Karpas-422 (cell line): ENCODE measurements at regions not wholly inside any gene's neighbourhood (a gene's known extent, or its start where the extent isn't known, plus 50 kb on each side); places are given as distances from the start of the nearest gene placed in this dataset.

Source experiments
- DNase-seq: peaks from one replicate; pipeline ENCODE4 v3.0.0-alpha.2; 2015
- H2AFZ ChIP-seq: fragments of 200-600 bp; sonication (generic); 2 replicates; pipeline ENCODE4 v1.6.1; 2014; ENCODE audit warnings: antibody characterized with exemption, low read length, mixed read lengths
- H3K27ac ChIP-seq: fragments of 200-600 bp; sonication (generic); 2 replicates; pipeline ENCODE4 v1.5.1; 2014; ENCODE audit warnings: mild to moderate bottlenecking, low read length, moderate library complexity
- H3K27me3 ChIP-seq: fragments of 200-600 bp; sonication (generic); 2 replicates; pipeline ENCODE4 v1.6.1; 2014; ENCODE audit warnings: low read length, mixed read lengths
- H3K36me3 ChIP-seq: fragments of 200-600 bp; sonication (generic); 2 replicates; pipeline ENCODE4 v1.6.1; 2014; ENCODE audit warnings: low read length, mixed read lengths; ENCODE audit not compliant: insufficient read depth
- H3K4me1 ChIP-seq: fragments of 200-600 bp; sonication (generic); 2 replicates; pipeline ENCODE4 v1.6.1; 2014; ENCODE audit warnings: mild to moderate bottlenecking, low read length, mixed read lengths
- H3K4me2 ChIP-seq: fragments of 200-600 bp; sonication (generic); 2 replicates; pipeline ENCODE4 v1.6.1; 2014; ENCODE audit warnings: low read length, low read depth, mild to moderate bottlenecking; ENCODE audit not compliant: poor library complexity, severe bottlenecking
- H3K4me3 ChIP-seq: fragments of 200-600 bp; sonication (generic); 2 replicates; pipeline ENCODE4 v1.5.1; 2014; ENCODE audit warnings: mild to moderate bottlenecking, antibody characterized with exemption, low read length, mixed read lengths
- H3K79me2 ChIP-seq: fragments of 200-600 bp; sonication (generic); 2 replicates; pipeline ENCODE4 v1.6.1; 2014; ENCODE audit warnings: mild to moderate bottlenecking, low read length, mixed read lengths
- H3K9ac ChIP-seq: fragments of 200-600 bp; sonication (generic); 2 replicates; pipeline ENCODE4 v1.6.0; 2014; ENCODE audit warnings: low read length
- H3K9me2 ChIP-seq: fragments of 200-600 bp; sonication (generic), shearing (Covaris generic); replicated peaks from 2 replicates; pipeline ENCODE4 v1.6.0; 2014; ENCODE audit warnings: mild to moderate bottlenecking, low read length, moderate library complexity; ENCODE audit not compliant: insufficient read depth
- H3K9me3 ChIP-seq: fragments of 300-700, 200-600 bp; sonication (generic); 2 replicates; pipeline ENCODE4 v1.6.1; 2014; ENCODE audit warnings: low read length, mixed read lengths
- H4K20me1 ChIP-seq: fragments of 200-600 bp; sonication (generic); 2 replicates; pipeline ENCODE4 v1.6.1; 2014; ENCODE audit warnings: mild to moderate bottlenecking, antibody characterized with exemption, low read length, low read depth; ENCODE audit not compliant: insufficient read depth

- Histone ChIP-seq H3K9ac (no peak overlapping the region), H3K36me3 (no peaks in the 10 kb centered on the region), H3K4me1 (no peaks in the 10 kb centered on the region), H3K27ac (no peak overlapping the region), H2AFZ (no peak overlapping the region), H3K4me2 (no peak overlapping the region), H3K9me3 (no peaks in the 10 kb centered on the region), H3K4me3 (no peak overlapping the region), H4K20me1 (no peaks in the 10 kb centered on the region), H3K79me2 (no peaks in the 10 kb centered on the region), H3K9me2 (no peaks in the 10 kb centered on the region), H3K27me3 (no peaks in the 10 kb centered on the region)
- no peak for DNase-seq
Measured at GRCh38 chr2:19669126-19669525, 232.7 kb downstream of the TTC32 start.

DNA sequence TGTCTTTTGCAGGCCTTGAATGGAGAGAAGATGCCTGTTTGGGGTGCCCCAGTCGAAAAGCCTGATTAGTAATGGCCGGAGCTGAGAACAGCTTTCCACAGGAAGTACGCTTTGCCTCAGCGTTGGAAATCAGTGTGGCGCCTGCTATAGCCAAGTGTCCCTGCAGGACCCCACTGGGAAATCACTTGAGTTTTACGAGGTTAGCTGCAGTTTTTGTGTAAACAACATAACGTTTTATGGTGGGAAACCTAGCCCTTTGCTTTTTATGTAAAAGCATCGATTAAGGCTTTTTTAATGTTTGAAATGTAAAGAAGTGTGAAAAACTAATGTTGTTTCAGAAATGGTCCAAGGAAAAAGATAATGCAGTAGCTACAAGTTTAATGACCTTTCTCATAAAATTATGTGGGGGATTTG is 234.2 kb downstream of the TTC32 start:
- Histone ChIP-seq H3K79me2 (no peaks in the 10 kb centered on the region), H3K4me2 (no peak overlapping the region), H3K4me1 (no peaks in the 10 kb centered on the region), H3K4me3 (no peak overlapping the region), H3K27me3 (no peaks in the 10 kb centered on the region), H3K36me3 (no peaks in the 10 kb centered on the region), H3K9me2 (no peaks in the 10 kb centered on the region), H3K27ac (no peak overlapping the region), H3K9me3 (no peaks in the 10 kb centered on the region), H2AFZ (no peak overlapping the region), H3K9ac (no peak overlapping the region), H4K20me1 (no peaks in the 10 kb centered on the region)
- no peak for DNase-seq

GRCh38 chr2:19667085-19667484 is 234.7 kb downstream of the TTC32 start:
- no peaks in the 10 kb centered on the region for H3K79me2 ChIP-seq
- no peak for DNase-seq
- no peaks in the 10 kb centered on the region for H3K27me3 ChIP-seq
- no peaks in the 10 kb centered on the region for H3K9me3 ChIP-seq
- no peak overlapping the region for H2AFZ ChIP-seq
- no peak overlapping the region for H3K4me3 ChIP-seq
- H4K20me1 ChIP-seq, result no peaks in the 10 kb centered on the region
- no peaks in the 10 kb centered on the region for H3K9me2 ChIP-seq
- no peak overlapping the region for H3K4me2 ChIP-seq
- H3K9ac ChIP-seq, result no peak overlapping the region
- H3K36me3 ChIP-seq, result no peaks in the 10 kb centered on the region
- H3K4me1 ChIP-seq, result no peaks in the 10 kb centered on the region
- H3K27ac ChIP-seq, result no peak overlapping the region

GRCh38 chr2:19664646-19665045 is 237.1 kb downstream of the TTC32 start:
- Histone ChIP-seq H3K9ac (no peak overlapping the region), H3K9me3 (no peaks in the 10 kb centered on the region), H3K27me3 (no peaks in the 10 kb centered on the region), H2AFZ (no peak overlapping the region), H3K4me1 (no peaks in the 10 kb centered on the region), H3K9me2 (no peaks in the 10 kb centered on the region), H4K20me1 (no peaks in the 10 kb centered on the region), H3K36me3 (no peaks in the 10 kb centered on the region), H3K27ac (no peak overlapping the region), H3K4me3 (no peak overlapping the region), H3K4me2 (no peak overlapping the region), H3K79me2 (no peaks in the 10 kb centered on the region)
- no peak for DNase-seq

DNA sequence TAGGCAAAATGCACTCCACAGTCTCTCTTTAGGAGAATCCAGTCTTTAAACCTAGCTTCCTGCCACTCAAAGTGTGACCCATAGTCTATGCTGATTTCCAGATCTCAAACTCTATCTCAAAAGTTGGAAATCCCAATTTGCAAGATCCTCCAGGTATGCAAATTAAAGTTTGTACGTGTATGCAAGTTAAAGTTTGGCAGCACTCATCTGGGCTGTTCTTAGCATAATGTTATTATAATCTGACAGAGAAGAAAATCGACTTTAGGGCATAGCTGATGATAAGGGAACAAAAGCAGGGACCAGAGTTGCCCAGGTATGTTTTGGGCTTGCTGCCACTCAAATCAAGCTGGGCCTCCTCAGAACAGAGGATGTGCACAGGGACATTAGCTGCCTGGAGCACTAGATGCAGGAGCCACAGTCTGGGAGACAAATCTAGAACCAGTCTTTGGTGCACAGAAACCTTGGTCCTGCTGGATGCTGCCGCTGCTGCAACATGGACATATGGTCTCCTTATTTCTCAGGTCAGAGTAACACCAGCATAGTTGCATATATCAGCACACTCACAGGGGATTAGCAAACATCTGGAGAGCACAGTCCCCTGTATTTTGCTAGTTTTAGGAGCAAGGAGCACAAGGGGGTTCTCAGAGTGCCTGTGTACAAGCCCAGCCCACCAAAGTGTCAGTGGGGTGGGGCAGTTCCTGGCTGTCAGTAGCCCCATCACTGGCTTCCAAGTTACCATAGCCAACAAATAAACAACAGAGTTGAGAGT is 242.6 kb downstream of the TTC32 start:
- no peak overlapping the region for H3K9ac ChIP-seq
- H3K36me3 ChIP-seq, result no peaks in the 10 kb centered on the region
- H3K9me2 ChIP-seq, result no peaks in the 10 kb centered on the region

GRCh38 chr2:19656011-19656410 is 245.8 kb downstream of the TTC32 start:
- H3K9me3 ChIP-seq, result no peaks in the 10 kb centered on the region
- H3K9ac ChIP-seq, result no peak overlapping the region
- H3K4me1 ChIP-seq, result no peaks in the 10 kb centered on the region

More for the DNA sequence above, 242.6 kb downstream of the TTC32 start:
- Histone ChIP-seq H3K9me3 (no peaks in the 10 kb centered on the region), H3K4me2 (no peak overlapping the region), H3K4me1 (no peaks in the 10 kb centered on the region), H4K20me1 (no peaks in the 10 kb centered on the region), H3K4me3 (no peak overlapping the region), H3K79me2 (no peaks in the 10 kb centered on the region), H3K27ac (no peak overlapping the region), H3K27me3 (no peaks in the 10 kb centered on the region), H2AFZ (no peak overlapping the region)
- DNase-seq, result no peak

GRCh38 chr2:19654310-19655090 is 247.3 kb downstream of the TTC32 start:
- H3K36me3 ChIP-seq, result no peaks in the 10 kb centered on the region
- no peaks in the 10 kb centered on the region for H3K4me1 ChIP-seq
- H3K4me2 ChIP-seq, result no peak overlapping the region
- no peak overlapping the region for H3K9ac ChIP-seq
- H2AFZ ChIP-seq, result no peak overlapping the region
- no peak overlapping the region for H3K27ac ChIP-seq
- H4K20me1 ChIP-seq, result no peaks in the 10 kb centered on the region
- H3K4me3 ChIP-seq, result no peak overlapping the region
- no peaks in the 10 kb centered on the region for H3K27me3 ChIP-seq
- H3K9me2 ChIP-seq, result no peaks in the 10 kb centered on the region
- H3K9me3 ChIP-seq, result no peaks in the 10 kb centered on the region
- no peak for DNase-seq
- no peaks in the 10 kb centered on the region for H3K79me2 ChIP-seq

More at GRCh38 chr2:19656011-19656410, 245.8 kb downstream of the TTC32 start:
- no peaks in the 10 kb centered on the region for H4K20me1 ChIP-seq
- no peak overlapping the region for H3K4me2 ChIP-seq
- H3K27ac ChIP-seq, result no peak overlapping the region
- H3K36me3 ChIP-seq, result no peaks in the 10 kb centered on the region
- H2AFZ ChIP-seq, result no peak overlapping the region
- H3K79me2 ChIP-seq, result no peaks in the 10 kb centered on the region
- H3K4me3 ChIP-seq, result no peak overlapping the region
- no peaks in the 10 kb centered on the region for H3K27me3 ChIP-seq
- H3K9me2 ChIP-seq, result no peaks in the 10 kb centered on the region
- DNase-seq, result no peak

GRCh38 chr2:19653509-19653908 is 248.3 kb downstream of the TTC32 start:
- H3K4me1 ChIP-seq, result no peaks in the 10 kb centered on the region
- H3K9me2 ChIP-seq, result no peaks in the 10 kb centered on the region
- H2AFZ ChIP-seq, result no peak overlapping the region
- no peaks in the 10 kb centered on the region for H3K27me3 ChIP-seq
- no peaks in the 10 kb centered on the region for H4K20me1 ChIP-seq
- H3K4me2 ChIP-seq, result no peak overlapping the region
- no peak for DNase-seq
- H3K9ac ChIP-seq, result no peak overlapping the region
- no peaks in the 10 kb centered on the region for H3K9me3 ChIP-seq
- H3K79me2 ChIP-seq, result no peaks in the 10 kb centered on the region
- no peak overlapping the region for H3K4me3 ChIP-seq
- H3K27ac ChIP-seq, result no peak overlapping the region
- H3K36me3 ChIP-seq, result no peaks in the 10 kb centered on the region
